GM12891 (cell line): ENCODE measurements at regions not wholly inside any gene's neighbourhood (a gene's known extent, or its start where the extent isn't known, plus 50 kb on each side); places are given as distances from the start of the nearest gene placed in this dataset.

Experiments
- PAX5 ChIP-seq: IDR thresholded peaks from 2 replicates; pipeline ENCODE4 v1.6.1; 2011; ENCODE audit warnings: low read length, moderate library complexity, mild to moderate bottlenecking; ENCODE audit not compliant: insufficient read depth, severe bottlenecking
- POLR2A ChIP-seq: IDR thresholded peaks from 2 replicates; pipeline ENCODE4 v1.6.1; 2011; ENCODE audit warnings: low read depth, low read length, control low read depth
- POLR2AphosphoS5 ChIP-seq: IDR thresholded peaks from 2 replicates; pipeline ENCODE4 v1.6.1; 2011; ENCODE audit warnings: low read depth, low read length, control low read depth
- SPI1 ChIP-seq: IDR thresholded peaks from 2 replicates; pipeline ENCODE4 v1.6.1; 2011; ENCODE audit warnings: low read depth, low read length, control low read depth
- TAF1 ChIP-seq: IDR thresholded peaks from 2 replicates; pipeline ENCODE4 v1.6.1; 2011; ENCODE audit warnings: low read depth, low read length, control low read depth

GRCh38 chr3:4907643-4908432, 71.4 kb upstream of the BHLHE40 start:
- TF ChIP-seq POLR2AphosphoS5 (no peak), POLR2A (no peak), TAF1 (no peak), PAX5 (no peak), SPI1 (no peak)
